ENCODE measurements at regions not wholly inside any gene's neighbourhood (a gene's known extent, or its start where the extent isn't known, plus 50 kb on each side); places are given as distances from the start of the nearest gene placed in this dataset.
"Not testable (repeated sequence)": the region's sequence is repeated elsewhere in the genome, so short reads cannot be mapped to it uniquely, and the experiment has no call there.

DNA sequence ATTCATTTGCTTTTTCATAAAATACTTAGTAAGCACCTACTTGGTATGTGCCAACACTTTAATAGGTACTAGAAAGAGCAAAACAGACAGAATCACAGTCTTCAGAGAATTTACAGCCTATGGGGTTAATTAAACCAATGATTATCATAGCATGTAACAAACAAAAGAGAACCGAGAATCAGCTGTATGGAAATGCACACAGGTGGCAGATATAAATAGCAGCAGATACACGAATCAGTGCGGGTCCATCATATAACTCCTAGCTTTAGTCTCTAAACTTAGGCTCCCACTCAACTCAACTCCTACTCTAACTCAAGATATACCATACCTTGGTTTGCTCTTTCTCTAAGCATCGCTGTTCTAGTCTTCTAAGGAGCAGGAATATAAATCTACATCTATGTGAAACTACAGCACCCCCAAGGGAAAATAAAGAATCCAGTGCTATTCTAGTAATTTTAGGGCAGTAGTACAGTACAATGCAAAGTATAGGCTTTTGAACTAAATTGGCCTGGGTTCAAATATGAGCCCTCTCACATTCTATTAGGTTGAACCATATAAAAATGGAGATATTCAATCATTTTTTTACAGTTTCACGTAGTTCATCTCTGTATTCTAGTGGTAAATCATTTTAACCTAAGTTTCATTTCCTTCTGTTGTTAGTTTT lies 108.5 kb upstream of the NBPF9 start:
- H3K4me3 ChIP-seq (ENCODE audit: low read length in 2 of 2), result not testable (repeated sequence)

DNA sequence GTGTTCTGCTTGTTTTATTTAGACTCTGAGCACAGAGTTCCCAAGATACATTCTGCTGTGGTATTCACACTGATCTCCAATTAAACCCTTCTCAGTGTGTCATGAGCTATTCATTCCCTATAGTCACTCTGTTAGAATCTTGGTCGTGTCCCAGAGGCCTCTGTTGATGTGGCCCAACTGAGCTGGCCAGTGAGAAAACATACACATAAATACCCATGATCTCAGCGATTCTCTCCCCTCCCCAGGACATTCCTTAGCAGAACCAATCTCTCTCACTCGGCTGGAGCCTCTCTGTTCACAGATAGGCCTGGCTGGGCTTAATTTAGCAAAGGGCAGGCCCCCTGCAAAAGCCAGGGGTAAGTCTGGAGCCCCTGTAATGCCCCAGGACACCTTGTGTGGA lies 109.6 kb upstream of the NBPF9 start:
- not testable (repeated sequence) for H4K8ac ChIP-seq (ENCODE audit: low read depth, low read length); H2BK12ac ChIP-seq (ENCODE audit: low read length); H2AFZ ChIP-seq (ENCODE audit: low read length); H4K91ac ChIP-seq (ENCODE audit: low read depth, low read length, poor library complexity); H3K27me3 ChIP-seq (ENCODE audit: control insufficient read depth in 3 of 3, insufficient read depth in 3 of 3, low read depth in 1 of 3, low read length in 3 of 3); H3K23ac ChIP-seq (ENCODE audit: low read depth, low read length, poor library complexity); H3K4ac ChIP-seq (ENCODE audit: low read length); H3K4me1 ChIP-seq (ENCODE audit: control insufficient read depth in 2 of 2, insufficient read depth in 1 of 2, low read depth in 1 of 2, low read length in 2 of 2); H2AK5ac ChIP-seq (ENCODE audit: low read depth, low read length); H3K14ac ChIP-seq (ENCODE audit: low read length); H2BK120ac ChIP-seq (ENCODE audit: low read depth, low read length); H3K36me3 ChIP-seq (replicated peaks in 1 of 2; ENCODE audit: control insufficient read depth in 2 of 2, insufficient read depth in 2 of 2, low read length in 2 of 2); H3K4me2 ChIP-seq (ENCODE audit: insufficient read depth, low read length, poor library complexity, severe bottlenecking); H3K18ac ChIP-seq (ENCODE audit: low read length); H3K9ac ChIP-seq (ENCODE audit: low read depth, low read length, poor library complexity); H2BK5ac ChIP-seq (ENCODE audit: low read length); H3K79me1 ChIP-seq (ENCODE audit: low read depth, low read length); H2BK15ac ChIP-seq (ENCODE audit: low read length); H3K9me3 ChIP-seq (replicated peaks in 1 of 2; ENCODE audit: control insufficient read depth in 2 of 2, insufficient read depth in 1 of 2, low read depth in 1 of 2, low read length in 2 of 2); H3K4me3 ChIP-seq (ENCODE audit: low read length in 2 of 2); H3K27ac ChIP-seq (replicated peaks; ENCODE audit: low read length); DNase-seq (ENCODE audit: low spot score)
- no CpG with 5 or more reads among the region's 3 CpGs for WGBS, 2 donors (ENCODE audit: extremely low coverage in 2 of 2, insufficient read length in 2 of 2, insufficient replicate concordance in 1 of 2)

More for the DNA sequence above, 108.5 kb upstream of the NBPF9 start:
- H3K36me3 ChIP-seq (replicated peaks in 1 of 2; ENCODE audit: control insufficient read depth in 2 of 2, insufficient read depth in 2 of 2, low read length in 2 of 2); H2BK12ac ChIP-seq (ENCODE audit: low read length); DNase-seq (ENCODE audit: low spot score); H2AFZ ChIP-seq (ENCODE audit: low read length); H2BK5ac ChIP-seq (ENCODE audit: low read length); H3K4ac ChIP-seq (ENCODE audit: low read length); H3K9me3 ChIP-seq (replicated peaks in 1 of 2; ENCODE audit: control insufficient read depth in 2 of 2, insufficient read depth in 1 of 2, low read depth in 1 of 2, low read length in 2 of 2); H3K14ac ChIP-seq (ENCODE audit: low read length); H4K8ac ChIP-seq (ENCODE audit: low read depth, low read length); H3K9ac ChIP-seq (ENCODE audit: low read depth, low read length, poor library complexity); H4K91ac ChIP-seq (ENCODE audit: low read depth, low read length, poor library complexity); H3K79me1 ChIP-seq (ENCODE audit: low read depth, low read length); H3K27ac ChIP-seq (replicated peaks; ENCODE audit: low read length); H3K4me2 ChIP-seq (ENCODE audit: insufficient read depth, low read length, poor library complexity, severe bottlenecking); H3K18ac ChIP-seq (ENCODE audit: low read length); H2BK15ac ChIP-seq (ENCODE audit: low read length); H3K27me3 ChIP-seq (ENCODE audit: control insufficient read depth in 3 of 3, insufficient read depth in 3 of 3, low read depth in 1 of 3, low read length in 3 of 3); H3K23ac ChIP-seq (ENCODE audit: low read depth, low read length, poor library complexity); H2BK120ac ChIP-seq (ENCODE audit: low read depth, low read length); H3K4me1 ChIP-seq (ENCODE audit: control insufficient read depth in 2 of 2, insufficient read depth in 1 of 2, low read depth in 1 of 2, low read length in 2 of 2); H2AK5ac ChIP-seq (ENCODE audit: low read depth, low read length): not testable (repeated sequence)
- WGBS, 2 donors (ENCODE audit: extremely low coverage in 2 of 2, insufficient read length in 2 of 2, insufficient replicate concordance in 1 of 2), result no CpG with 5 or more reads among the region's 5 CpGs

DNA sequence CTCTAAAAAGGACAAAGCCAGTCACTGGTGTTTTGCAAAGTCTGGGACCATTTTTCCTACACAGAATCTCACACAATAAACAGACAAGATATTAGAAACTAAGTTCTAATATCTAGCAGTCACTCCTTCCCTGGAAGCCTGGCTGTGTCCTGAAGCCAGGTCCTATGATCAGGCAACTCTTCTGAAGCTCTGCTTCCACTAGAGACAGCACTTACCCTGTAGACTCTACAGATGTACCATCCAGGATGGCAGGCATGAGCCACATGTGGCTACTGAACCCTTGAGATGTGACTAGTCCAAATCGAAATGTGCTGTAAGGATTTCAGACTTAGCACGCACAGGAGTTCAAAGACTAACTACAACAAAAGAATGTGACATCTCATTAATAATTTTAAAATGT lies 110.3 kb upstream of the NBPF9 start:
- H2AK5ac ChIP-seq (ENCODE audit: low read depth, low read length); H3K4ac ChIP-seq (ENCODE audit: low read length); H3K23ac ChIP-seq (ENCODE audit: low read depth, low read length, poor library complexity); H3K27ac ChIP-seq (replicated peaks; ENCODE audit: low read length); H2BK5ac ChIP-seq (ENCODE audit: low read length); H3K4me2 ChIP-seq (ENCODE audit: insufficient read depth, low read length, poor library complexity, severe bottlenecking); H3K27me3 ChIP-seq (ENCODE audit: control insufficient read depth in 3 of 3, insufficient read depth in 3 of 3, low read depth in 1 of 3, low read length in 3 of 3); H3K18ac ChIP-seq (ENCODE audit: low read length); H3K4me3 ChIP-seq (ENCODE audit: low read length in 2 of 2); H2BK120ac ChIP-seq (ENCODE audit: low read depth, low read length); H3K14ac ChIP-seq (ENCODE audit: low read length); H3K9ac ChIP-seq (ENCODE audit: low read depth, low read length, poor library complexity); H3K79me1 ChIP-seq (ENCODE audit: low read depth, low read length); H2BK12ac ChIP-seq (ENCODE audit: low read length); DNase-seq (ENCODE audit: low spot score); H2AFZ ChIP-seq (ENCODE audit: low read length); H3K36me3 ChIP-seq (replicated peaks in 1 of 2; ENCODE audit: control insufficient read depth in 2 of 2, insufficient read depth in 2 of 2, low read length in 2 of 2); H3K9me3 ChIP-seq (replicated peaks in 1 of 2; ENCODE audit: control insufficient read depth in 2 of 2, insufficient read depth in 1 of 2, low read depth in 1 of 2, low read length in 2 of 2); H3K4me1 ChIP-seq (ENCODE audit: control insufficient read depth in 2 of 2, insufficient read depth in 1 of 2, low read depth in 1 of 2, low read length in 2 of 2); H4K8ac ChIP-seq (ENCODE audit: low read depth, low read length); H2BK15ac ChIP-seq (ENCODE audit: low read length); H4K91ac ChIP-seq (ENCODE audit: low read depth, low read length, poor library complexity): not testable (repeated sequence)
- WGBS, 2 donors (ENCODE audit: extremely low coverage in 2 of 2, insufficient read length in 2 of 2, insufficient replicate concordance in 1 of 2), result no CpG with 5 or more reads among the region's 2 CpGs

DNA sequence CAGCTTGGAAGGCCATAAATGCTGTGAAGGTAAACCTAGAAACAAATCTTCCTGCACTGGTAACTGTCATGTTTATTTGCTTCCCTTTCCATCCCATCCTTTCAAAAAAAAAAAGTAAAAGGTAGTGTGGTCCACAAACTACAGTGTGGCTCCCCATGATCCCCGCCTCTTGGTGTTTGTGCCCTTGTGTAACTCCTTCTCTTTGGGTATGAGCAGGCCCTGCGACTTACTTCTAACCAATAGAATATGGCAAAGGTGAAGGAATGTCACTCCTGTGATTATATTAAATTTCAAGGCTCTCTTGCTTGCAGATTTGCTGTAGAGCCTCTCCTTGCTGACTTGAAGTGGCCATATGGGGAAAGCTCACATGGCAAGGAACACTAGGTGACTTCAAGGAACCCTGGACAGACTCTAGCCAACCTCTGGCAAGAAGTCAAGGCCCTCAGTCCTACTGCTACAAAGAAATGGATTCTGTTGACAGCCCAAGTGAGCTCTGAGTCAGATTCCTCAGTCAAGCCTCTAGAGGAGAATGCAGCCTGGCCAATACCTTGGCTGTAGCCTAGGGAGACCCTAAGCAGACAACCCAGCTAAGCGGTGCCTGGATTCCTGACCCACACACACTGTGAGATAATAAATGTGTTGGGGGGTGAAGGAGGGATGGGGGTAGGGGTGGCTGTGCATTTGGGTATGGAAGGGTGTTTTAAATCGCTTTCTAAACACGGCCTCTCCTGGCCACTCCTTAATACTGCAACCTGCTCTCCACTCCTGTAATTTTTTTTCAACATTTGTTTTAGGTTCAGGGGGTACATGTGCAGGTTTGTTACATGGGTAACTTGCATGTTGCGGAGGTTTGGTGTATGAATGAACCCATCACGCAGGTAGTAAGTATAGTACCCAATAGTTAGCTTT lies 115.0 kb upstream of the NBPF9 start:
- not testable (repeated sequence) for H2BK12ac ChIP-seq (ENCODE audit: low read length); H2AK5ac ChIP-seq (ENCODE audit: low read depth, low read length); H3K9ac ChIP-seq (ENCODE audit: low read depth, low read length, poor library complexity); H3K4me2 ChIP-seq (ENCODE audit: insufficient read depth, low read length, poor library complexity, severe bottlenecking); H3K14ac ChIP-seq (ENCODE audit: low read length); H2BK15ac ChIP-seq (ENCODE audit: low read length); H3K4me1 ChIP-seq (ENCODE audit: control insufficient read depth in 2 of 2, insufficient read depth in 1 of 2, low read depth in 1 of 2, low read length in 2 of 2); H2AFZ ChIP-seq (ENCODE audit: low read length); H3K9me3 ChIP-seq (replicated peaks in 1 of 2; ENCODE audit: control insufficient read depth in 2 of 2, insufficient read depth in 1 of 2, low read depth in 1 of 2, low read length in 2 of 2); H3K18ac ChIP-seq (ENCODE audit: low read length); H2BK5ac ChIP-seq (ENCODE audit: low read length); DNase-seq (ENCODE audit: low spot score); H3K79me1 ChIP-seq (ENCODE audit: low read depth, low read length); H3K36me3 ChIP-seq (replicated peaks in 1 of 2; ENCODE audit: control insufficient read depth in 2 of 2, insufficient read depth in 2 of 2, low read length in 2 of 2); H3K23ac ChIP-seq (ENCODE audit: low read depth, low read length, poor library complexity); H3K4me3 ChIP-seq (ENCODE audit: low read length in 2 of 2); H3K27ac ChIP-seq (replicated peaks; ENCODE audit: low read length); H2BK120ac ChIP-seq (ENCODE audit: low read depth, low read length); H4K91ac ChIP-seq (ENCODE audit: low read depth, low read length, poor library complexity); H4K8ac ChIP-seq (ENCODE audit: low read depth, low read length); H3K4ac ChIP-seq (ENCODE audit: low read length); H3K27me3 ChIP-seq (ENCODE audit: control insufficient read depth in 3 of 3, insufficient read depth in 3 of 3, low read depth in 1 of 3, low read length in 3 of 3)
- WGBS, 2 donors (ENCODE audit: extremely low coverage in 2 of 2, insufficient read length in 2 of 2, insufficient replicate concordance in 1 of 2), result no CpG with 5 or more reads among the region's 7 CpGs
